AML-193 (cell line): ENCODE measurements at regions not wholly inside any gene's neighbourhood (a gene's known extent, or its start where the extent isn't known, plus 50 kb on each side); places are given as distances from the start of the nearest gene placed in this dataset.
A peak's percentile ranks its signal among the peaks of the same experiment; 100 is the strongest.

Experiments used
- DNase-seq, 2 experiments: peaks; one replicate each; lab custom pipeline; 2025; lab: John Stamatoyannopoulos, UW

DNA sequence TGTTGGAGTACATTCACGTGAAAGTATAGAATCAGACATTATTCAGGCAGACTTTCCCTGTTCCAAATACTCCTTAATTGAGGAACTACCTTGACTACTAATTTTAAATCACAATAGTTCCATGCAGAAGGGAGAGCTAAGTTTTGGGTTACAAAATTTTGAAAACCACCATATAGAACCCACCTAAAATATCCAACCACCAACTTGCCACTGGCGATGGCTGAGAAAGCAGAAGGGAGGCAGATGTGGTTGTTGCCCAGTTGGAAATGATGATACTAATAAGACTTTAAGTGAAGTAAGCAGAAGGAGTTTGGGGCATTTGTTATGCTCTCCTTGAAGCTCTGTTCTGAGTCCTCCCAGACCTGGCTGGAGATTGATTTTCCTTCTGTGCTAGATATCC is 190.7 kb downstream of the HLX start:
- peak in 1 of 2 experiments; percentile 30 for DNase-seq

DNA sequence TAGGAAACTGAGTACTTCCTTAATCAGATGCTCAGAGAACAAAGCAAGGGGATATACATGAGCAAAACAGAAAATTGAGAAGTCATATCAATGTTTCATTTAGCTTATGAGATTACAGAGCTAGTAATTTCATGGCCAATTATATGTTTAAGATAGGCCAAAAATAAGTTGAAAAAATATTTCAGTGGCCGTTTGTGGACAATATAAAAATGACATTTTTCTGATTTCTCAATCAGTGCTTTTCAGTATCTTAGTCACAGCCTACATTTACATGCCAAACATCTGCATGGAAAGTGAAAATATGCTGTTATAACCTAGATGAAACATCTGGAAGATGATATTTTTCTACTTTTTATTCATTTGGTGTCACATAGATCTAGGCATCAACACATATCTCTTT is 192.5 kb downstream of the HLX start:
- DNase-seq, result no peak

DNA sequence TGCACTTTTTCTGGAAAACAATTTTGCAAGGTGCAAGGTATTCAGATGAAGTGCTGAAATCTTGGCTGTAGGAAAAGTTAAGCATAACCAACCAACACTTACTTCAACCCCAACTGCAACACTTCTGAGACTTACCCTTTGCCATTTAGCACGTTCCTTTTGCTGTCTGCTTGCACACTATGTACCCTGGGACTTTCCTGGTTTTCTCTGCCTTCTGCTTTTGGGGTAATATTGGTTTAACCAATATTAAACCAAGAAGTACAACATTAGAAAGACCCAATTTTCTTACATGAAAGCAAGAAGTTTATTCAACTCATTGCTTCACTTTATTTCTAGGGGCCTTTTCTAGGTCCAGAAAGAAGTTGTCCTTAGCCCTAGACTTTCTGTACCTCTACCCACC is 193.0 kb downstream of the HLX start:
- no peak for DNase-seq

DNA sequence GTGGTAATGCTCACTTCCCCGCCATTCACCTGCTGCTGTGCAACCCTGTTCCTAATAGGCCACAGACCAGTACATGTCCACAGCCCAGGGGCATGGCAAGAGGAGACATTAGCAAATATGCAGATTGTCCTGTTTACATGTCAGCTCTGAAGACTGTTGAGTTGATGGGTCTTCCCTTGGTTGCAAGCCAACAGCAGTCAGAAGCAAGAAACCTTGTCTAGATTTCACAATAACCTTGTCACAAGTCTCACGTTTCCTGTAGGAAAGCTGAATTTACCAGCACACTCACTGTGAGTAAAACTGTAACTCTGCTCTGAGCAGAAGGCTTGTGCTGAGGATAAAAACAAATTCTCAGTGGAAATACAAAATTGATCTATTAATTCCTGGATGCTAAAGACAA is 195.1 kb downstream of the HLX start:
- DNase-seq, result peak; percentile 78 to 87

DNA sequence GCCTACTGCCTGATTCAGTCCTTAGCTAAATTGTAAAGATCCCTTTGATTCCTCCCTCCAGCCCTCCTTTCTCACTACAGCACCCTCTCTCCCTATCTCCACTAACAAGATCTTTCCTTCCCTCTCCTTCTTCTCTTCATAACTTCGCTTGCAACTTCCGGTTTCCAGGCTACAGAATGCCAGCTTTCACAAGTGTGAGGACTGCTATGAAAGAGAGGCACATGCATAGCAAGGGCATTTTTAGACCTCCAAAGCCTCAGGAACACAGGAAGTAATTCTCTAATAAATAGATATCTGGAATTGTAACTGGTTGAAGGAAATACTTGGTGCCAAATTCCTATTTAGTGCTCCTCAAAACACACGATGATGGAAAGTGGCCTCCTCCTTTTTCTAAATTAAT is 196.7 kb downstream of the HLX start:
- no peak for DNase-seq

DNA sequence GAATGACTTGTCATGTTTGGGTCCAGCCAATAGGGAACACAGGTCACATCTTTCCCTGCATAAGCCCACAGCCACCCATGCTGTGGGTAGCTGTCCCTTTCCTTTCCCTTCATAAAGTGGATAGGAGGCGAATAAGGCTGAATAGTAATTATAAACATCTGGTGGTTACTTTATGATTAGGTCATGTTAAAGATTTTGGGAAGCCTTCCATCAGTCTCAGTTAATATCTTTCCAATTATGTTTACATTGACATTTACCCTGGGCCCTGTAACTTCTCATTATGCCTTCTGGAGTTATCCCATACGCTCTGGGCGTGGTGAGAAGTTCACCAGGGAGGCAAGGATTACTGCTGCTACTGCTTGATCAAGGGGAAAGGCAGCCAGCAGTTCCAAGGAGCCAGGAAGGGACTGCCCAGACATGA is 197.2 kb downstream of the HLX start:
- DNase-seq, result no peak

DNA sequence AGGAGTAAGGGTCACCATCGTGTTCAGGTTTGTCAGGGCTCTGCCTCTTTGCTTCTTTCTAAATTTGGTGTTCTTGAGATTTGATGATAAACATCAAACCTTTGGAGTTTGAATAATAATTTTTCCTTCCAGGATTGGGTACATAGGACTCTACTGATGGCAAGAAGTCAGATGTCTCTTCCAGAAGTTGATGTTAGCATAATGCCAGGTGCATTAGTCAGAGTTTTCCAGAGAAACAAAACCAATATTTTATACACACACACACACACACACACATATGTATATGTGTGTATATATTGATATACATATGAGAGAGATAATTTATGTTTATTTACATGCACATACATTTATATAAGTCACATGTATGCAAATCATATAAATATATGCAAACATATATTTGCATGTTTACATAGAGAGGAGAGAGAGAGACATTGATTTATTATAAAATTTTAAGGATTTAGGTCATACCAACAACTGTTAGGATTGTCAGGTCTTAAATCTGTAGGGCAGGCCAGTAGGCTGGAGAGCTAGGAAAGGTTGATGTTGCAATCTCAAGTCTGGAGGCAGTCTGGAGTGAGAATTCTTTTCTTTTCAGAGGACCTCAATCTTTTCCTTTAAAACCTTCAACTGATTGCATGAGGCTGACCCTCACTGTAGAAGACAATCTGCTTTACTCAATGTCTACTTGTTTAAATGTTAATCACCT is 199.2 kb downstream of the HLX start:
- DNase-seq, result no peak

DNA sequence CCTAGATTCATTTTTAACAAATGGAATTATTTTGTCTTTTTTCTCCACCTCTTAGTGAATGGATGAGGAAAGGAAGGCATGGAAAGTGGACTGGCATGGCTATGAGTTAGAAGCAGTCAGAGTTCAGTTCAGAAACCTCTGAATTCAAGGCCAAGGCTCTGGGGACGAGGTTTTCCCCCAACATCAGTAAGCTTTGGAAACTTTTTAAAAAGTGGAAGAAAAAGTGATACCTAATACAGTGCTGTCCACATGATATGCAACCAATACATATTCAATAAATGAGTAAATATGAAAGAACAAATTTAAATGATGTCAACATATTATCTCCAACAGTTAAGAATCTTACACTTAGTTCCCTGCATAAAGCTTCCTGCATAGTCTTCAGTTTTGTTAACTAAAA is 204.7 kb downstream of the HLX start:
- no peak for DNase-seq

- no peak for DNase-seq
Measured at GRCh38 chr1:221084681-221085080, 205.4 kb downstream of the HLX start.

DNA sequence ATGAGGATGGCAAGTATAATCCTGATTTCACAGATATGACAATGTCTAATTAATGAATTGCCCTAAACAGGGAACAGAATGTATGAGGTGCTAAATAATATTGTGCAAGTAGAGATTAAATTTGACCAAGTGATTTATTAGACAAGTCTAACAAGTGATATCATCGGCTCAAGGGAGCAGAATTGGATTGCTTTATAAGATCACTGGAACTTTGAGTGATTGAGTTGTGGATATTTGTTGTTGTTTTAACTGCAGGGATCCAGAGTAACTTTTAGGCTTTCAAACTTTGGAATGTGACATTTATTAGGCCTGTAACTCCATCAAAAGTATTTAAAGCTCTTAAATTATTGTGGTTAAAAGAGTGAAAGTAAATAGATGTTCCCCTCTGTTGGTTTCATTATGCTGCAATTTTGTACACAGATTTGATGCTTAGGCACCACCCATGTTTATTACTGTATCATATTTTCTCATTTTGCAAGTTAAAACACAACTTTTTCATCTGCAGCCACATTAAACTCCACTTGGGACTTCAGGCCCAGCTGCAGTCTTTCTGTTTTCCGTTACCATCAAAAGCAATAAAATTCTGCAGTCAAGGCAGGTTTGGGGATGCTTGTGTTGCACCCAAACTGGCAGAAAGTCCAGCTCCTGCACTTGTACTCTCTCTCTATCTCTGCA is 206.6 kb downstream of the HLX start:
- DNase-seq, result no peak

DNA sequence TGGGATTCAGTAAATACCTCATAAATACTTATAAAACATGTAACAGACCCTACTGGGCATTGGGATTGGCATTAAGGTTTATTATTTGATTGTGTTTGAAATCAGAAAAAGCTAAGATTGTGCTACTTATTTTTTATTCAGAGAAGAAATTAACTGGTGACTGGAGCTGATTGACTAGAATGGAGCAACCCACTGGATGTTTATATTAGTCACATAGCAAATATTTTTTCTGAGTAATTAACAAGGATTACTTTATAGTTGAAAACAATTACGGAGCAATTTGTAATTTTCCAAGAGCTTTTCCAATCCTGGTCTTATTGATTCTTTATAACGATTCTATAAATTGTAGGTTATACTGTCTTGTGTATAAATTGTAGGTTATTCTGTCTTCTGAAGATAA is 208.7 kb downstream of the HLX start:
- DNase-seq, result no peak

DNA sequence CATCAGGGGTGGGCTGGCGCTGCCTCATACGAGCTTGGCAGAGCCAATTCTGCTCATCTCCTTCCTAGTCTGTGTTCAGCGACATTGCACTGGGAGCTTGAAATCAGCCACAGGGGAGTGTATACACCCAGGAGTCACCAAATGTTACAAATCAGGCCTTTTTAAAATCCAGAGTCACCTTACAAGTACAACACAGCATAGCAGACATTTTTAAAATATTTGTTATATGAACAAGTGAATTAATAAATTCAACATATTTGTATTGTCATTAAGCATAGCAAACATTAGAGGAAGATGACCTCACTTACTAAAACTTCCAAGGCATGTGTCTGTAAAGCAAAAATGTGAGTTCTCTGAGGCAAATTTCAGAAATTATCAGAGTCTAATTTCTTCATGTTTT is 210.0 kb downstream of the HLX start:
- DNase-seq, result no peak

DNA sequence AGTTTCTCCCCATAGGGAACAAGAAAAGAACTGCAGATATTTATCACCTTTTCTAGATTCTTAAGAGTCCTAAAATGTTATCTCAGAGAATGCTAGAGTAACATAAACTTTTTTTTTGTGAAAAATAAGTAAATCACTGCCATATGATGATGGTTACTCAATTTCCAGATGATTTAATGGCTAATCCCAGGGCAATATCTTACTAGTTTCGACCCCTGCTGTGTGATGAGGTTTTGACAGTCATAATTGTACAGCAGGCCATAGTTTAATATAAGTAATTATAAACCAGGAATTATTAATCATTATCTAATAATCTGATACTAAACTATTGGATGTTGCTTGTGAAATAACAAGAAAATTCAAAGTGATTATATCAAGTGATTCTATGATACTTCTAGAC is 210.6 kb downstream of the HLX start:
- no peak for DNase-seq

DNA sequence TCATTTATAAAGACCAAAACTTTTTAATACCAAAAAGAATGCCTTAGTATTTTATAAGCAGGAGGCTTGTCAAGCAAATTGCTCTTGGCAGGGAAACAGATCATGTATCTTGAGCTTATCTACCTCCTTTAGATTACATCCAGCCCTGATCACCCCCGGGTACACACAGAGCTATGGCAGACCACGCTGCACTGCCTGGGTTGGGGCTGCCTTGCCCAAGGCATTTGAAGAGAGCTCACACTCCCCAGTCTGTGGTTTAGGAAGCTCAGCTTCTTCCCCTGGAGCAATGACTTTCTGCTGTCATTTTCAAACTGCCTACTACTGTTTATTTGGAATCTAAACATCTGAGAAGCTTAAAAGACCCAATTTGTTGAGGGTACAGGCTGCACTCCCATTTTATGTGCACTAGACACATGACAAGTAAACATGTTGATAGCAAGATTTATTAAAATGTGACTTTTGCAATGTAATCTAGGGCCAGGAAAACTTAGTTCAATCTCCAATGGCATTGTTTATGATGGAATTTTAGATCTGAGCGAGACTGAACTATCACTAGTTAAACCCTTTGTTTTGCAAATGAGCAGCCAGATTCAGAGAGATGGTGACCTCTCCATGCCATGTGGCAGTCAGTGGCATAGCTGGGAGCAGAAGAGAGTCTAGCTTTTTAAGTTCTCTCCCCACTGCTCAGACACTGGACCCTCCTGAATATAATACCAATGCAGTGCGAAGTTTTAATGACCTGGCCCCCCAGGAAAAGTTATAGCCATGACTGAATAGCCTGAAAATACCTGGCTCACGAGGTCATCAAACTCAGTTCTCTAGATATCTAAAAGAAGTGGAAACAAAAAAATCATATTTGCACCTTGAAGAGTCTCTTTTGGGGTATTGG is 214.9 kb downstream of the HLX start:
- peak; percentile 12 to 36 for DNase-seq

GRCh38 chr1:221097479-221098281 is 218.4 kb downstream of the HLX start:
- peak; percentile 40 to 52 for DNase-seq

GRCh38 chr1:221098471-221099405 is 219.5 kb downstream of the HLX start:
- DNase-seq, result peak; percentile 35 to 51

GRCh38 chr1:221099747-221100595 is 220.7 kb downstream of the HLX start:
- no peak for DNase-seq

GRCh38 chr1:221100611-221101010 is 221.4 kb downstream of the HLX start:
- peak; percentile 52 to 60 for DNase-seq

DNA sequence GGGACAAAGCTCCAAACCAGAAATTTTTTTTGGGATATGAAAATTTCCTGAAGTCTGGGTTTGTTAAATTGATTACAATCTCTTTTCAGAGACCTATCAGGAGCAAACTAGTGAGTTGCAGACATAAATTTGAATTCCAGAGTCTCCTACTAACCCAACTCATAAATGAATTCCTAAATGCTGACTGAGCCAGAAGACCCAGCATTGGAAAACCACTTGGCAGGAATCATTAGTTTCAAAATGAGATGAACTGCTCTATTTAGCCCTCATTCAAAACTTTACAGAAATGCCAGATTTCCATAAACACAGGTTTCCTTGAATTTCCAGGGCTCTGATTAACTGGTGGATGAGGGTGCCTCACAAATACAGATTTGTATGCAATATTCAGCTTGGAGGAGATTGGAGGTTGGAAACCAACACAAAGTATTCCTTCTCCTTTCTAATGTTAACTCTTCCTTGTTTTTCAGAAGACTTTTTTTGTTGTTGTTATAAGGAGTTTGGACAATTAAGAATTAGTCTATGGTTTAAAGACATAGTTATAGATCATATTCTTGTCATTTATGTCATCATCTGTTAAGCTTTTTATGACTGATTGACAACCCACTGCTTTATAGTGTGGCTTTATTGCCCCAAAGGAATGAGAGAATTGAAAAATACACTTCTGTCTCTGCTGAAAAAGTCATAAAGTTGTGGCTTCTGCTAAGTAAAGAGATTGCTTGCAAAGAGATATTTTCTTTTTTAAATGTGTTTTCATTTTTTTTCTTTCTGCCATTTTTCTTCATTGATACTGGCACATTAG is 222.8 kb downstream of the HLX start:
- no peak for DNase-seq
